ENCODE measurements at regions not wholly inside any gene's neighbourhood (a gene's known extent, or its start where the extent isn't known, plus 50 kb on each side); places are given as distances from the start of the nearest gene placed in this dataset.

- Histone ChIP-seq H3K4me3 (no peak overlapping the region), H3K4me2 (no peak overlapping the region)
- TF ChIP-seq Cebpa-rat (IDR thresholded peaks at IDR 0.05), result no peak
These were observed 1034.2 kb downstream of the SORCS3 start for GRCh38 chr10:105675333-105675732.

DNA sequence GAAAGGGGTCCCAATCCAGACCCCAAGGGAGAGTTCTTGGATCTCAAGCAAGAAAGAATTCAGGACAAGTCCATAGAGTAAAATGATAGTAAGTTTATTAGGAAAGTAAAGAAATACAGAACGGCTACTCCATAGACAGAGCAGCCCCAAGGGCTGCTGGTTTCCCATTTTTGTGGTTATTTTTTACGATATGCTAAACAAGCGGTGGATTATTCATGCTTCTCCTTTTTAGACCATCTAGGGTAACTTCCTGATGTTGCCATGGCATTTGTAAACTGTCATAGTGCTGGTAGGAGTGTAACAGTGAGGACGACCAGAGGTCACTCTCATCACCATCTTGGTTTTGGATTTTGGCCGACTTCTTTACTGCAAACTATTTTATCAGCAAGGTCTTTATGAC is 1033.4 kb downstream of the SORCS3 start:
- H3K9me3 ChIP-seq (replicated peaks in 1 of 11), result peaks cover 0 to 13% (median 5%) of the 10 kb centered on the region in 11 experiments; a peak in 12 of 22 replicates
- H3K27ac ChIP-seq, result no peak overlapping the region
- H3K4me2 ChIP-seq, result no peak overlapping the region
- H4K20me1 ChIP-seq, result no peaks in the 10 kb centered on the region
- no peaks in the 10 kb centered on the region for H3K27me3 ChIP-seq
- TF ChIP-seq Cebpa-rat (IDR thresholded peaks at IDR 0.05), result no peak
- no peak overlapping the region for H3K9ac ChIP-seq
- H3K4me3 ChIP-seq, result no peak overlapping the region
- H3K36me3 ChIP-seq, result no peaks in the 10 kb centered on the region
- H3K4me1 ChIP-seq, result no peaks in the 10 kb centered on the region

More at GRCh38 chr10:105675333-105675732, 1034.2 kb downstream of the SORCS3 start:
- Histone ChIP-seq H3K27me3 (no peaks in the 10 kb centered on the region), H3K27ac (no peak overlapping the region), H3K36me3 (no peaks in the 10 kb centered on the region), H4K20me1 (no peaks in the 10 kb centered on the region), H3K9ac (no peak overlapping the region), H3K9me3 (replicated peaks in 1 of 11) (peaks cover 0 to 13% (median 5%) of the 10 kb centered on the region in 11 experiments; a peak in 12 of 22 replicates), H3K4me1 (no peaks in the 10 kb centered on the region)

- H3K4me1 ChIP-seq, result no peaks in the 10 kb centered on the region
- TF ChIP-seq Cebpa-rat (IDR thresholded peaks at IDR 0.05), result no peak
- no peak overlapping the region for H3K9ac ChIP-seq
- H3K9me3 ChIP-seq (replicated peaks in 1 of 11), result no peaks in the 10 kb centered on the region
- no peak overlapping the region for H3K27ac ChIP-seq
- no peaks in the 10 kb centered on the region for H4K20me1 ChIP-seq
- H3K4me2 ChIP-seq, result no peak overlapping the region
- no peaks in the 10 kb centered on the region for H3K36me3 ChIP-seq
- no peak overlapping the region for H3K4me3 ChIP-seq
- H3K27me3 ChIP-seq, result no peaks in the 10 kb centered on the region
These were observed 1017.6 kb downstream of the SORCS3 start for GRCh38 chr10:105658696-105659095.

DNA sequence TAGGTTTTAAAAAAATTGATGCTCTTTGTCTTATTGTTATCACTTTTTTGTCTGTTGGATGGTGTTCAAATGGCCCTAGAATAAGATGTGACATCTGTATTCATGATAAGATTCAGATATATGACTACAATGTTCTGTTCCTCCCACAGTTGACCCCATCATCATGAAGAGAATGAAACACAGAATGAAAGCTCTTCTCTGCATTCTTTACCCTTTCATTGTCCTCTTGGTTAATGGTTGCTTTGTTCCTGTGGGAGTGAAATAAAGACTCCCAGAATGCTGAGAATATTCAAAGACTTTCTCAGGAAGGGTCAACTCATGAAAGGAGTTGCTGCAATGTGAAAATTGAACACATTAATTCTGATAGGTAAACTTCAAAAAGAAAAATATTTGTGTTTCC is 1015.8 kb downstream of the SORCS3 start:
- no peak overlapping the region for H3K27ac ChIP-seq

GRCh38 chr10:105650306-105650705 is 1009.2 kb downstream of the SORCS3 start:
- no peaks in the 10 kb centered on the region for H3K9me3 ChIP-seq (replicated peaks in 1 of 11)
- peaks cover 14 to 30% (median 22%) of the 10 kb centered on the region in 10 experiments for H3K4me1 ChIP-seq
- H3K9ac ChIP-seq, result no peak overlapping the region
- no peaks in the 10 kb centered on the region for H4K20me1 ChIP-seq
- TF ChIP-seq Cebpa-rat (IDR thresholded peaks at IDR 0.05), result no peak
- H3K27me3 ChIP-seq, result no peaks in the 10 kb centered on the region
- no peak overlapping the region for H3K27ac ChIP-seq
- H3K4me3 ChIP-seq, result no peak overlapping the region
- no peaks in the 10 kb centered on the region for H3K36me3 ChIP-seq
- peak overlapping the region; percentile 35 to 72 (median 48) for H3K4me2 ChIP-seq

More for the DNA sequence above, 1015.8 kb downstream of the SORCS3 start:
- Histone ChIP-seq H3K4me3 (no peak overlapping the region), H3K36me3 (no peaks in the 10 kb centered on the region), H3K27me3 (no peaks in the 10 kb centered on the region), H3K9me3 (replicated peaks in 1 of 11) (no peaks in the 10 kb centered on the region), H3K4me1 (no peaks in the 10 kb centered on the region), H3K4me2 (no peak overlapping the region), H4K20me1 (no peaks in the 10 kb centered on the region), H3K9ac (no peak overlapping the region)
- no peak for TF ChIP-seq Cebpa-rat (IDR thresholded peaks at IDR 0.05)

GRCh38 chr10:105647354-105647753 is 1006.3 kb downstream of the SORCS3 start:
- no peak overlapping the region for H3K4me3 ChIP-seq
- H3K27me3 ChIP-seq, result no peaks in the 10 kb centered on the region
- TF ChIP-seq Cebpa-rat (IDR thresholded peaks at IDR 0.05), result no peak
- H3K9me3 ChIP-seq (replicated peaks in 1 of 11), result no peaks in the 10 kb centered on the region
- peaks cover 14 to 30% (median 22%) of the 10 kb centered on the region in 10 experiments for H3K4me1 ChIP-seq
- H3K27ac ChIP-seq, result no peak overlapping the region
- H3K36me3 ChIP-seq, result no peaks in the 10 kb centered on the region
- H3K9ac ChIP-seq, result no peak overlapping the region
- no peak overlapping the region for H3K4me2 ChIP-seq
- H4K20me1 ChIP-seq, result no peaks in the 10 kb centered on the region

- Histone ChIP-seq H3K9ac (no peak overlapping the region), H3K9me3 (replicated peaks in 1 of 11) (no peaks in the 10 kb centered on the region), H4K20me1 (no peaks in the 10 kb centered on the region), H3K4me3 (no peak overlapping the region), H3K27me3 (no peaks in the 10 kb centered on the region), H3K4me1 (peaks cover 5 to 19% (median 14%) of the 10 kb centered on the region in 10 experiments), H3K4me2 (no peak overlapping the region), H3K27ac (no peak overlapping the region), H3K36me3 (no peaks in the 10 kb centered on the region)
- no peak for TF ChIP-seq Cebpa-rat (IDR thresholded peaks at IDR 0.05)
These were observed 1003.9 kb downstream of the SORCS3 start for GRCh38 chr10:105644978-105645377.

- Histone ChIP-seq H3K4me2 (no peak overlapping the region), H3K4me3 (no peak overlapping the region), H3K27me3 (no peaks in the 10 kb centered on the region), H3K36me3 (no peaks in the 10 kb centered on the region), H3K9me3 (replicated peaks in 1 of 11) (no peaks in the 10 kb centered on the region), H4K20me1 (no peaks in the 10 kb centered on the region), H3K27ac (no peak overlapping the region), H3K9ac (no peak overlapping the region), H3K4me1 (peaks cover 1 to 15% (median 10%) of the 10 kb centered on the region in 10 experiments; a peak in 15 of 20 replicates)
- no peak for TF ChIP-seq Cebpa-rat (IDR thresholded peaks at IDR 0.05)
These were observed 1003.5 kb downstream of the SORCS3 start for GRCh38 chr10:105644559-105644958.

- H3K9me3 ChIP-seq (replicated peaks in 1 of 11), result 0 out of 22 replicates have a peak, but pooled peaks cover 0 to under 1% (median 0%) of the 10 kb centered on the region in 11 experiments
- peaks cover 0 to 11% (median 6%) of the 10 kb centered on the region in 10 experiments; a peak in 12 of 20 replicates for H3K4me1 ChIP-seq
- H3K9ac ChIP-seq, result no peak overlapping the region
- no peaks in the 10 kb centered on the region for H3K36me3 ChIP-seq
- H3K4me2 ChIP-seq, result no peak overlapping the region
- no peaks in the 10 kb centered on the region for H3K27me3 ChIP-seq
- no peak overlapping the region for H3K27ac ChIP-seq
- H3K4me3 ChIP-seq, result no peak overlapping the region
- TF ChIP-seq Cebpa-rat (IDR thresholded peaks at IDR 0.05), result no peak
- no peaks in the 10 kb centered on the region for H4K20me1 ChIP-seq
These were observed 1003.0 kb downstream of the SORCS3 start for GRCh38 chr10:105644091-105644490.

DNA sequence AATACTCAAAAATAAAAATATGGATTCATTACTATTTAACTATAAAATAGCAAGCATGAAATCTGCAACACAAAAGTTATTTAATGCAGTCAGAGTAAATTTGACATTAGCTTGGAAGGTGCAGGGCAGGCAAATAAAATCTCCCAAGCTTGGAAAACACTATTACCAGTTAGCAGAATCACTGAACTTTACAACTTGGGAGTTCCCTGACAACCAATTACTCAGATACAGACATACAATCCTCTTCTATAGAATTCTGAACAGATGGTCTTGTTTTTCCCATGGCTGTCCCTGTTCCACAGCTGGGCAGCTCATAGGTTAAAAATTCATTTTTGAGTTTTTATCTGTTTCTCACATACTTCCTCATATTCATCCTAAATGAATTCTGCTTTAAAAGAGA is 1002.6 kb downstream of the SORCS3 start:
- Histone ChIP-seq H3K27ac (no peak overlapping the region), H4K20me1 (no peaks in the 10 kb centered on the region), H3K4me3 (no peak overlapping the region), H3K9me3 (replicated peaks in 1 of 11) (peaks cover 0 to 4% (median 0%) of the 10 kb centered on the region in 11 experiments; a peak in 1 of 22 replicates), H3K4me1 (peaks cover 0 to 6% (median 2%) of the 10 kb centered on the region in 10 experiments; a peak in 11 of 20 replicates), H3K27me3 (no peaks in the 10 kb centered on the region), H3K9ac (no peak overlapping the region), H3K36me3 (no peaks in the 10 kb centered on the region), H3K4me2 (no peak overlapping the region)
- TF ChIP-seq Cebpa-rat (IDR thresholded peaks at IDR 0.05), result no peak
